ENCODE measurements at regions not wholly inside any gene's neighbourhood (a gene's known extent, or its start where the extent isn't known, plus 50 kb on each side); places are given as distances from the start of the nearest gene placed in this dataset.
"Not testable (repeated sequence)": the region's sequence is repeated elsewhere in the genome, so short reads cannot be mapped to it uniquely, and the experiment has no call there.

GRCh38 chr9:82820186-82820585 is 242.8 kb downstream of the RASEF start:
- no peak for DNase-seq

GRCh38 chr9:82829818-82830217 is 233.1 kb downstream of the RASEF start:
- DNase-seq, result no peak

GRCh38 chr9:82865524-82865923 is 197.4 kb downstream of the RASEF start:
- no peak for DNase-seq

- DNase-seq, result no peak
Measured at GRCh38 chr9:82880336-82881050, 182.4 kb downstream of the RASEF start.

GRCh38 chr9:82882138-82882537 is 180.8 kb downstream of the RASEF start:
- no peak for DNase-seq

GRCh38 chr9:82882748-82883147 is 180.2 kb downstream of the RASEF start:
- no peak for DNase-seq

- no peak for DNase-seq
Measured at GRCh38 chr9:82883436-82883835, 179.5 kb downstream of the RASEF start.

- DNase-seq, result not testable (repeated sequence)
Measured at GRCh38 chr9:82883974-82884373, 179.0 kb downstream of the RASEF start.

- no peak for DNase-seq
Measured at GRCh38 chr9:82890401-82890800, 172.5 kb downstream of the RASEF start.

GRCh38 chr9:82890865-82891264 is 172.1 kb downstream of the RASEF start:
- no peak for DNase-seq

GRCh38 chr9:82891321-82891720 is 171.6 kb downstream of the RASEF start:
- no peak for DNase-seq

- DNase-seq, result no peak
Measured at GRCh38 chr9:82893549-82893948, 169.4 kb downstream of the RASEF start.

GRCh38 chr9:82894548-82894947 is 168.4 kb downstream of the RASEF start:
- no peak for DNase-seq

GRCh38 chr9:82894961-82895821 is 167.8 kb downstream of the RASEF start:
- peak; percentile 35 for DNase-seq

GRCh38 chr9:82895822-82896110 is 167.2 kb downstream of the RASEF start:
- DNase-seq, result no peak

- DNase-seq, result no peak
Measured at GRCh38 chr9:82903503-82903902, 159.4 kb downstream of the RASEF start.

GRCh38 chr9:82911996-82912395 is 150.9 kb downstream of the RASEF start:
- no peak for DNase-seq

GRCh38 chr9:82912645-82913044 is 150.3 kb downstream of the RASEF start:
- no peak for DNase-seq

- DNase-seq, result not testable (repeated sequence)
Measured at GRCh38 chr9:82916238-82916637, 146.7 kb downstream of the RASEF start.

- no peak for DNase-seq
Measured at GRCh38 chr9:82920154-82920553, 142.8 kb downstream of the RASEF start.

- no peak for DNase-seq
Measured at GRCh38 chr9:82922686-82923085, 140.3 kb downstream of the RASEF start.

- no peak for DNase-seq
Measured at GRCh38 chr9:82923092-82923911, 139.6 kb downstream of the RASEF start.

- DNase-seq, result no peak
Measured at GRCh38 chr9:82923912-82924605, 138.9 kb downstream of the RASEF start.
